ES-I3 (cell line): ENCODE measurements at regions not wholly inside any gene's neighbourhood (a gene's known extent, or its start where the extent isn't known, plus 50 kb on each side); places are given as distances from the start of the nearest gene placed in this dataset.

Source experiments
- H3K36me3 ChIP-seq: 2 replicates; pipeline ENCODE4 v1.6.1; 2013; ENCODE audit warnings: mild to moderate bottlenecking, low read length, control low read depth, moderate library complexity; ENCODE audit not compliant: insufficient read depth
- H3K4me1 ChIP-seq: 2 replicates; pipeline ENCODE4 v1.6.1; 2013; ENCODE audit warnings: mild to moderate bottlenecking, control low read depth, low read length; ENCODE audit not compliant: insufficient read depth
- H3K9ac ChIP-seq: 2 replicates; pipeline ENCODE4 v1.6.1; 2013; ENCODE audit warnings: low read depth, mild to moderate bottlenecking, low read length, moderate library complexity
- H3K9me3 ChIP-seq: 2 replicates; pipeline ENCODE4 v1.6.1; 2013; ENCODE audit warnings: mild to moderate bottlenecking, low read length, moderate library complexity; ENCODE audit not compliant: control insufficient read depth, insufficient read depth

DNA sequence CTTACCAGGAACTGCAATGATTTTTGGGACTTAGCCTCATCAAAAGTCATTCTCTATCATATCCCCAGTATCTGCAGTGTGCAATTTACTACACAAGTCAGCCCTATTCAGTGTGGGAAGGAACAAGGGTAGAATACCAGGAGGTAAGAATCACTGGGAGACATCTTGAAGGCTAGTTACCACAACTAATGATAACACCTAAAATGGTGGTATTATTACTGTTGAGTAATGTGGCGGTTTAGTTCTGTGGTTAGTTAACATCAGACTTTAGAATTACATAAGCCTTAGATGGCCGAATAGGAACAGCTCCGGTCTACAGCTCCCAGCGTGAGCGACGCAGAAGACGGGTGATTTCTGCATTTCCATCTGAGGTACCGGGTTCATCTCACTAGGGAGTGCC, 567.9 kb upstream of the CDH11 start:
- Histone ChIP-seq H3K36me3 (no peaks in the 10 kb centered on the region), H3K9ac (no peak overlapping the region), H3K9me3 (no peaks in the 10 kb centered on the region), H3K4me1 (peaks cover 3% of the 10 kb centered on the region; the same call in 1 of the 2 replicates)

DNA sequence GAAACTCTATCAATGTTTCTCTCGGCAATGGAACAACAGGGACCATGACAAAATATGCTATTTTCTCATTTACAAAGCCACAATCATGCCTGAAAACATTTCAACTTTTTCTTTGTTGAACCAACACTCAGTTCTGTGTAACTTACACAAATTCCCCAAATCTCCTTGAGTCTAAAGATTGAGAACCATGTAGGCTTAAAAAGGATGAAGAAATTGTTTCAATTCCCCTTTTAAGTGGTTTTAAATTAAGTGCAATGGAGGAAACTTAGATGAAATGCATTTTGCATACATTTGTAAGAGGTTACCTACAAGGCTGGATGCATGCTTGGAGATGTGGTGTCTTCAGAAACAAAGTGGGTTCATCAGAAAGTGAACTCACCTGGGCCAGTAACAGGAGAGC, 566.4 kb upstream of the CDH11 start:
- Histone ChIP-seq H3K36me3 (no peaks in the 10 kb centered on the region), H3K9me3 (no peaks in the 10 kb centered on the region), H3K4me1 (peaks cover 3% of the 10 kb centered on the region; the same call in 1 of the 2 replicates), H3K9ac (no peak overlapping the region)

DNA sequence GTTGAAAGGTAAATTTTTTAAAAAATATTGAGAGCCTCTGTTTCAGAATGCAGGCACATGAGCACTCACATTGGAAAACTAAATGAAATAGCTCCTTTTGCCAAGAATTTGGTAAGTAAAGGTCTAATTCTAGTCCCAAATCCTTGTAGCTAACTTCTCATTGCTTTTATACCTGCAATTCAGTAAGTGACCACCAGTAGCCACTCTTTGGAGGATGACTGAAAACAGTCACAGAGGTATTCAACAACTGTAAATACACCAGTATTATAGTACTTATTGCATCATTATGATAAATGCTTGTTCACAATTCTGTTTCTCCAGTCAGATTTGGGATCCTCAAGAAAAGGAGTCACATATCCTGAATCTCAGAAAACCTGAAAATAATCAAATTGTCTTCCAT, 562.4 kb upstream of the CDH11 start:
- Histone ChIP-seq H3K9me3 (no peaks in the 10 kb centered on the region; the same call in 1 of the 2 replicates), H3K9ac (no peak overlapping the region), H3K4me1 (no peaks in the 10 kb centered on the region), H3K36me3 (no peaks in the 10 kb centered on the region)

DNA sequence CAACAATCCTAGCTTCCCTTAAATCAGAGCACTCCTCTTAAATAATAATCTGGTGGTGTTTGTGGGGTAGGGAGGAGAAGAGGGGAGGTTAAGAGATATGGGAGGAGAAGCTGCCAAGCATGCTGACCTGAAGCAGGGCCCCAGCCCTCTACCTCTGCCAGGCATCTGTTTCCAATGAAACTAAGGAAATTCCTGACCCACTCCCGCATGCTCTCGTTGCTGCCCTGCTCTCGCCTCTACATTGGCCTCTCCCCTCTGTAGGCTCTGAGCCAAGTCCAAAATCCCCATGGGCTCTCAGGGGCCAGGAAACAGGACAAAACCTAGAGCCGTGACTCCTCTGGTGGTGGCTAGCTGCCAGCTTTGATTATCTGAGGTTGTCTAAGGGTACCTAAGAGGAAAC, 559.5 kb upstream of the CDH11 start:
- no peaks in the 10 kb centered on the region; the same call in 1 of the 2 replicates for H3K9me3 ChIP-seq
- H3K36me3 ChIP-seq: no peaks in the 10 kb centered on the region
- H3K9ac ChIP-seq: no peak overlapping the region
- H3K4me1 ChIP-seq: no peaks in the 10 kb centered on the region

DNA sequence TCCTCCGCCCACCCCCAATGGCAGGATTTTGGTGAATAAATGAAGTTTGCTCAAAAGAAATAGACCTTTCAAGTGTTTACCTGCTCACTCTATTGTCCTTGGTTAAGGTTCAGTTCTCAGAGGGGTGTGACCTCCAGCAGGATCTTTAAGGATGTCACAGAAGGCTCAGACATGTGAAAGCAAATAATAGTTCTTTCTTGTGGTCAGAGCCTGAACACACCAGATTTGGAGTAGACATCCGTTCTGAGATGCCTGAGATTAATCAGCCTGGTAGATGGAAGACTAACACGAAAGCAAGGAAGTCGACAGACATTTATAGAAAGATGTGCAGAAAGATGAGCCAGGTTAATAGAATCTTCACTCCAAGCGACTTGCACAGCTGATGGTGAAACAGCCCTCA, 557.9 kb upstream of the CDH11 start:
- H3K9me3 ChIP-seq: no peaks in the 10 kb centered on the region; the same call in 1 of the 2 replicates
- H3K4me1 ChIP-seq: no peaks in the 10 kb centered on the region
- H3K9ac ChIP-seq: no peak overlapping the region
- H3K36me3 ChIP-seq: no peaks in the 10 kb centered on the region

DNA sequence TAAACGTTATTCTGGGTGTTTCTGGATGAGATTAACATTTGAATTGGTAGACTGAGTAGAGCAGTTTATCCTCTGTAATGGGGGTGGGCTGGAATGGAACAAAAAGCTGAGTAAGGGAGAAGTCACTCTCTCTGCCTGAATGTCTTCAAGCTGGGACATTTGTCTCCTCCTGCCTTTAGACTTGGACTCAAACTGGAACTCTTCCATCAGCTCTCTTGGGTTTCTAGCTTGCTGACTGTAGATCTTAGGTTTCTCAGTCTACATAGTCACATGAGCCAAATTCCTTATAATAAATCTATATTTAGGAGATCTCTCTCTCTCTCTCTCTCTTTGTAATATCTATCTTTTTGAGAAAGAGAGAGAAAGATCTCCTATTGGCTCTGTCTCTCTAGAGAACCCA, 553.3 kb upstream of the CDH11 start:
- H3K4me1 ChIP-seq: no peaks in the 10 kb centered on the region
- no peak overlapping the region for H3K9ac ChIP-seq
- H3K9me3 ChIP-seq: peaks cover 3% of the 10 kb centered on the region; the same call in 1 of the 2 replicates
- no peaks in the 10 kb centered on the region for H3K36me3 ChIP-seq

DNA sequence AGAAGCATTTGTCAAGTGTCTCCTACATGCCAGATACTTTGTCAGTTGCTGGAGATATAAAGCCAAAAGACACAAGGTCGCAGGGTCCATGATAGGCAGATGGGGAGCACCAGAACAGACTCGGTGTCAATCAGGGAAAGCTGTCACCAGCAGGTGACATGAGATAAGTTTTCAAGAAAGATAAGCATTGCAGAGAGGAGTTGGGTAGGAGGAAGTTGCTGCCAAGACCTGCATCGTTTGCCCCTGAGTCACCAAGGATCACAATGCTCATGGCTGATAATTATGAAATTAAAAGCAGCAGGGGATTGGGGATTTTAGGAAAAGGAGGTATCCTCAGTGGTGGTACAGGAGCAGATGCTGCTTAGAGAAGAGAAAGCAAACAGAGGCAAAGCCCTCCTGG, 551.1 kb upstream of the CDH11 start:
- no peaks in the 10 kb centered on the region for H3K4me1 ChIP-seq
- peaks cover 3% of the 10 kb centered on the region; the same call in 1 of the 2 replicates for H3K9me3 ChIP-seq
- no peak overlapping the region for H3K9ac ChIP-seq
- no peaks in the 10 kb centered on the region for H3K36me3 ChIP-seq

DNA sequence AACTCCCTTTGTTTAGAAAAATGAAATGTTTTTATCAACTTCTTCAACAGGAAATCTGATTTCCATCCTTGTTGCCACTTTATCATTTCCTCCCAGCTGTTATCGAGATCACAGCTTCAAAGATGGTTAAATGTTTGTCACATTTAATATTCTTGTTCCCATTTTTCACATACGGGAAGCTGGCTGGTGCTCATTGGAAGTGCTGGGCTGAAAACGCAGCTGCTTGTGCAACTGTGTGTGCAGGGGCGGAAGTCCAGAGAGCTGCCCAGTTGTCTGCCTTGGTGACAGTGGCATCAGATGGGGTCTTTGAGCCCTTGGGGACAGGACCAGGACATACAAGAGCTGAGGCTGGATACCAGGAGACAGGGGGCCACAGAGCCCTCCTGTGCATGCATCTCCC, 549.2 kb upstream of the CDH11 start:
- H3K9ac ChIP-seq: no peak overlapping the region
- H3K9me3 ChIP-seq: peaks cover 3% of the 10 kb centered on the region; the same call in 1 of the 2 replicates
- no peaks in the 10 kb centered on the region for H3K36me3 ChIP-seq
- H3K4me1 ChIP-seq: peaks cover 7% of the 10 kb centered on the region

DNA sequence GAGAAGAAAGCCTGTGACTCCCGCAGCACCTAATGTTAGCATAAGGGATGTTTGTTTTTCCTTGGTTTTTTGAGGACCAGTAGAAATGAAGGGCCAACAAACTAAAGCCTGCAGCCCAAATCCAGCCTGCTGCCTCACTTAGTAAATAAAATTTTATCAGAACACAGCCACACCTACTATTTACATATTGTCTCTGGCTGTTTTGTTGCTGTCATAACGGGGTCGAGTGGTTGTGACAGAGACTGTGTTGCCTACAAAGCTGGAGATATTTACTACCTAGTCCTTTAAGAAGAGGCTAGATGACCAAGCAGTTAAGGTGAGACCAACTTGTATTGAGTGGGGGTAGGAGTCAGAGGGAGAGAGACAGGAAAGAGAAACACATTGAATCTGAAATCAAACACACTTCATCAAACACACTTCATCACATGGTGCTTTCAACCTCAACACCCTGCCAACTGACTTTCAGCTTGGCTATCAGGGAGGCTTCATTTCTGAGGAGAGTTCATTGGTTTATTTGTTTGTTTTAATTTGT, 546.3 kb upstream of the CDH11 start:
- no peaks in the 10 kb centered on the region for H3K36me3 ChIP-seq
- H3K9me3 ChIP-seq: peaks cover 3% of the 10 kb centered on the region; the same call in 1 of the 2 replicates
- no peak overlapping the region for H3K9ac ChIP-seq
- peaks cover 18% of the 10 kb centered on the region for H3K4me1 ChIP-seq

DNA sequence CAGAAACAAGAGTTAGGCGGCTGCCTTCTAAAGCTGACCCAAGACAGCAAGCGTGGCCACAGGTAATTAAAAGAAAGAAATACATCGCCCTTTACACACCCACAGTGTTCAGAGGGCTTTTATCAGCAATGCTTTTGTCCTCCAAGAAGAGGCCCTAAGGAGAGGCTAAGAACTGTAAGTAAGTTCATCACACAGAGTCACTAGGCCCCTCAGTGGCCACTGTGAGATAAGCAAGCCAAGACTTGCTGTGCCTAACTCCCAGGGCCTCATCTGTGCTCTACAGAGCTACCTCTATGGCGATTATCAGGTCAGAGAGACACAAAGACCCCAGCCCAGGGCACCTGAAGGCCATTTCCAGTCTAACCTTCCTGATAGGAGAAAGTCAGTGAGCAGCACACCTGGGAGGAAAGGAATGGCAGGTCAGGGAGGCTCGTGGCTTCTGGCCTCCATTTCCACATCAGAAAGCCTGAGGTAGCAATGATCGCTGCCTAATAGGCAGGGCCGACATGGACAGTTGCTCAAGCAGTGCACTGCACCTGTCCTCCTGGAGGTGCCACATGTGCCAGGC, 545.2 kb upstream of the CDH11 start:
- H3K36me3 ChIP-seq: no peaks in the 10 kb centered on the region
- peaks cover 18% of the 10 kb centered on the region for H3K4me1 ChIP-seq
- no peak overlapping the region for H3K9ac ChIP-seq
- no peaks in the 10 kb centered on the region for H3K9me3 ChIP-seq

DNA sequence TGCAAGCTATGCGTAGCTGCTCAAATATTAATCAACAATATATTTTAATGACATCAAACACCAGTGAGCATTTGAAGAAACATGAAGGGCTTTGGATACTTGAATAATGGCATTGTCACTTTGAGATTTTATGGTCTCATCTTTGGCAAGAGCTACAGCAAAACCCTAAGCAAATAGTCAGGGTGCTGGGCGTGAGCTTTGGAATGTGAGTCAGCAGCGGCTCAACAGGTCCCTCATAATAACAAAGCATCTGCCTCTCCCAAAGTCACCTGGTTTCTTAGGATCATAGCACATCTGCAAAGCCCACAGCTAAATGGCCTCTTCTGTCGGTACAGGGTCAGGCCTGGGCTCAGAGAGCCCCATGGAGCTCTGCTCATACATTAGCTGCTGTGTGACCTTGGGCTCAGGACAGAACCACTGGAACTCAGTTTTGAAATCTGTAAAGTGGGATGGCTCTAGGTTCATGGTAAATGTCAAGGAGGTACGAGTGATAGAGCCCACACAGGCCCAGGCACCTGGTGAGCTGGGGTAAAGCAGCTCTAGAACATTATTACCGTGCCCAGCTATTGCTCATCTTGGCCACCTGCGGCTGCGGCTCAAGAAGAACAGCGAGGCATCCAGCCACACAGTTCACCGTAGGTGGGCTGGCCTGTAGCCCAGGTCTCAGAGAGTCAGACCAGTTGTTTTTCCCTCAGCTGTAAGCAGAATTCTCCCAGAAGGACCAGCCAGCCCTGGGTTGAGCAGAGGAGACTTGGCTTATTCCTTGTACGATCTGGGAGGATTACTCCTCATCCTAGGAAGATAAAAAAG, 544.5 kb upstream of the CDH11 start:
- Histone ChIP-seq H3K36me3 (no peaks in the 10 kb centered on the region), H3K9ac (no peak overlapping the region), H3K9me3 (no peaks in the 10 kb centered on the region), H3K4me1 (peaks cover 18% of the 10 kb centered on the region)

DNA sequence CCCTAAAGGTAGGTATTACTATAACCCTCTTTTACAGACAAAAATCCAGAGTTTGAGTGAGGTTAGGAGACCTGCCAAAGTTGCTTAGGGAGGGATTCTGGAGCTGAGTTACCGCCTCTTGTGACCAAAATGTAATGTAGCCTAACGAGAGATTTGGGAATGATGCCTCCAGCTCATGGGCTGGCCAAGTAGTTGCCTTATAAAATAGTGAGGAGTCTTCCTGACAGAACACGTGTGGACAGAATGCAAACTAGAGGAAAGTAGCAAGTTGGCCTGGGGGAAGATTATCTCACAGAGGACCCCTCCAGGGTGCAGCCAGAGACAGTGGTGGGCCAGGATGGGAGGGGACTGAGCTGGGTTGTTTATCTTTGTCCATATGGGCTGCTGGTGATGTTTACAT, 543.7 kb upstream of the CDH11 start:
- no peak overlapping the region for H3K9ac ChIP-seq

DNA sequence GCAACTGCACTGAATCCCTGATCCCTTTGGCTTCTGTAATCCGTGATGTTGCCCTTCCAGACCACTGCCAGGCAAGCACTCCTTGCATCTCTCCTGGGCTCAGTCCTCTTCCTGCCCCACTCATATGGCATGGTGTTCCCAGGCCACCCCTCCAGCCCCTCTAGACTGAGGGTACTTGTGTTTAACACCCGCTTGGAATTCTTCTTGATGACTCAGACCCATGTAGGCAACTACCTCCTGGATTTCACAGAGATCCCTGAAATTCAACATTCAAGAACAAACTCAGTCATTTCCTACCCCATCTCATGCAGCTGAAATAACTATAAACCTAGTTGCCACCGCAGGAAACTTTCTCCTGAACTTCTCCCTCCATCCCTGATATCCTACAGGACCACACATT, 541.9 kb upstream of the CDH11 start:
- H3K9me3 ChIP-seq: no peaks in the 10 kb centered on the region
- H3K36me3 ChIP-seq: no peaks in the 10 kb centered on the region
- H3K9ac ChIP-seq: no peak overlapping the region
- peaks cover 18% of the 10 kb centered on the region for H3K4me1 ChIP-seq

More for the DNA sequence above, 543.7 kb upstream of the CDH11 start:
- H3K4me1 ChIP-seq: peaks cover 18% of the 10 kb centered on the region
- no peaks in the 10 kb centered on the region for H3K36me3 ChIP-seq
- no peaks in the 10 kb centered on the region for H3K9me3 ChIP-seq

DNA sequence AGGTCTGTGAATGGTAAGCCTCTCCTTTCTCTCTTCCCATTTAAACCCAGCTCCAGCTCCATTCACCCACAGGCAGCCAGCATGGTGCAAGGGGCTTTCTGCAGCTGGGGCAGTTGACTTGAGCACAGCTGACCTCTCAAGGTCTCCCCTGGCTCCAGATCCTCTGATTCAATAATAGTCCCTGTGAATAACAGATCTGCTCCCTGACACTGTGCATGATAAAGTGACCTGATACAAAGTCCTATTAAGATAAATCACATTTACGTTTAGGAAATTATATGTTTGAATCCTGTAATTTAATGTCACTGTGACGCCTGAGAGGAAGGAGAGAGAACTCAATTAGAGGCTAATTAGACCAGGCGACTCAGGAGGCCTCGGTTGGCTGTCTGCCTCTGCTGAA, 540.4 kb upstream of the CDH11 start:
- H3K4me1 ChIP-seq: peaks cover 22% of the 10 kb centered on the region
- H3K9ac ChIP-seq: no peak overlapping the region
- H3K36me3 ChIP-seq: no peaks in the 10 kb centered on the region
- no peaks in the 10 kb centered on the region for H3K9me3 ChIP-seq

DNA sequence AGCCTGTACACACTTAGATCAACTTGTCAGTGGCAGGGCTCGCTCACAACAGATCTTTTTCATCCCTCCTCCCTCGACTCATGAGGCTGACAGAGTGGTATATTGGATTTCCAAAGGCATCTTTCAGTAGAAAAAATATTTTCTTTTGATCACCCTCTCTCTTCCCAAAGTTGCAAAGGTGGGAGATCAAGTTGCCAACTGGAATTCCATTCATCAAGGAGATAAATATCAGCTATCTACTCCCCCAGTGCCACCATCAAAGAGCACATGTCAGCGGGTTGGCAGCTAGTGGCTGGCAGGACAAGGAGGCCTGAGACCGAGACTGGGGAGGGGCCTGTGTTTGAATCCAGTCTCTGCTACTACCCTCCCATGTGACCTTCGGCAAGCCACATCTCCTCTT, 539.7 kb upstream of the CDH11 start:
- H3K4me1 ChIP-seq: peaks cover 19% of the 10 kb centered on the region
- no peaks in the 10 kb centered on the region for H3K36me3 ChIP-seq
- H3K9ac ChIP-seq: no peak overlapping the region
- no peaks in the 10 kb centered on the region for H3K9me3 ChIP-seq
